ENCODE measurements at regions not wholly inside any gene's neighbourhood (a gene's known extent, or its start where the extent isn't known, plus 50 kb on each side); places are given as distances from the start of the nearest gene placed in this dataset.

- no peaks in the 10 kb centered on the region for H3K27me3 ChIP-seq
- no peaks in the 10 kb centered on the region for H3K4me1 ChIP-seq
- TF ChIP-seq POLR2AphosphoS5 (IDR thresholded peaks at IDR 0.05; ENCODE audit: insufficient read depth in 1 of 2, low read depth in 1 of 2) (no peak), POLR2A (IDR thresholded peaks at IDR 0.05) (no peak), CTCF (IDR thresholded peaks at IDR 0.05) (no peak)
- H3K9me3 ChIP-seq, result no peaks in the 10 kb centered on the region
- no peak overlapping the region for H3K27ac ChIP-seq
- H3K4me3 ChIP-seq, result no peak overlapping the region
- no peak for DNase-seq (ENCODE audit: extremely low spot score in 2 of 2)
- intact Hi-C loops (cut with DNase I), result no loop called here
- H3K36me3 ChIP-seq, result no peaks in the 10 kb centered on the region
Observed at GRCh38 chr13:19062801-19063200, 118.8 kb downstream of the TUBA3C start.

- no peak for TF ChIP-seq POLR2AphosphoS5 (IDR thresholded peaks at IDR 0.05; ENCODE audit: insufficient read depth in 1 of 2, low read depth in 1 of 2)
- no peak for TF ChIP-seq CTCF (IDR thresholded peaks at IDR 0.05)
- TF ChIP-seq POLR2A (IDR thresholded peaks at IDR 0.05), result no peak
- no peak for DNase-seq (ENCODE audit: extremely low spot score in 2 of 2)
- no peaks in the 10 kb centered on the region for H3K36me3 ChIP-seq
- H3K27ac ChIP-seq, result no peak overlapping the region
- intact Hi-C loops (cut with DNase I), result no loop called here
- no peaks in the 10 kb centered on the region for H3K4me1 ChIP-seq
- no peaks in the 10 kb centered on the region for H3K9me3 ChIP-seq
- H3K4me3 ChIP-seq, result no peak overlapping the region
- H3K27me3 ChIP-seq, result no peaks in the 10 kb centered on the region
Observed at GRCh38 chr13:19062019-19062646, 119.5 kb downstream of the TUBA3C start.

GRCh38 chr13:19061278-19061677 is 120.3 kb downstream of the TUBA3C start:
- Histone ChIP-seq H3K36me3 (no peaks in the 10 kb centered on the region), H3K4me3 (no peak overlapping the region), H3K4me1 (no peaks in the 10 kb centered on the region), H3K9me3 (no peaks in the 10 kb centered on the region), H3K27me3 (no peaks in the 10 kb centered on the region), H3K27ac (no peak overlapping the region)
- intact Hi-C loops (cut with DNase I), result no loop called here
- DNase-seq (ENCODE audit: extremely low spot score in 2 of 2), result no peak
- TF ChIP-seq POLR2A (IDR thresholded peaks at IDR 0.05) (no peak), CTCF (IDR thresholded peaks at IDR 0.05) (no peak), POLR2AphosphoS5 (IDR thresholded peaks at IDR 0.05; ENCODE audit: insufficient read depth in 1 of 2, low read depth in 1 of 2) (no peak)

- Histone ChIP-seq H3K4me3 (no peak overlapping the region), H3K36me3 (no peaks in the 10 kb centered on the region), H3K4me1 (no peaks in the 10 kb centered on the region), H3K9me3 (no peaks in the 10 kb centered on the region), H3K27me3 (no peaks in the 10 kb centered on the region), H3K27ac (no peak overlapping the region)
- intact Hi-C loops (cut with DNase I), result no loop called here
- no peak for DNase-seq (ENCODE audit: extremely low spot score in 2 of 2)
- TF ChIP-seq POLR2A (IDR thresholded peaks at IDR 0.05), result no peak
- no peak for TF ChIP-seq POLR2AphosphoS5 (IDR thresholded peaks at IDR 0.05; ENCODE audit: insufficient read depth in 1 of 2, low read depth in 1 of 2)
- TF ChIP-seq CTCF (IDR thresholded peaks at IDR 0.05), result no peak
Observed at GRCh38 chr13:19060311-19061002, 121.2 kb downstream of the TUBA3C start.
